Endodermal cell (in vitro differentiated cells): ENCODE measurements at regions not wholly inside any gene's neighbourhood (a gene's known extent, or its start where the extent isn't known, plus 50 kb on each side); places are given as distances from the start of the nearest gene placed in this dataset.

Experiments
- DNase-seq: peaks from one replicate; pipeline ENCODE4 v3.0.0-alpha.2; 2017
- H3K27ac ChIP-seq: 2 replicates; pipeline ENCODE4 v1.5.1; 2013; ENCODE audit warnings: mild to moderate bottlenecking, low read depth, low read length, moderate library complexity
- H3K27me3 ChIP-seq: 2 replicates; pipeline ENCODE4 v1.6.1; 2013; ENCODE audit warnings: mild to moderate bottlenecking, low read length, moderate library complexity; ENCODE audit not compliant: insufficient read depth, control insufficient read depth, poor library complexity, severe bottlenecking
- H3K36me3 ChIP-seq: 2 replicates; pipeline ENCODE4 v1.7.0; 2013; ENCODE audit warnings: mild to moderate bottlenecking, low read length, moderate library complexity; ENCODE audit not compliant: control insufficient read depth, insufficient read depth
- H3K4me1 ChIP-seq: one replicate; pipeline ENCODE4 v1.7.0; 2013; ENCODE audit warnings: low read length; ENCODE audit not compliant: control insufficient read depth, insufficient read depth
- H3K4me3 ChIP-seq: 2 replicates; pipeline ENCODE4 v1.5.1; 2013; ENCODE audit warnings: mild to moderate bottlenecking, low read length, moderate library complexity
- H3K9ac ChIP-seq: 2 replicates; pipeline ENCODE4 v1.6.1; 2013; ENCODE audit warnings: mild to moderate bottlenecking, low read length, moderate library complexity; ENCODE audit not compliant: poor library complexity, severe bottlenecking; ENCODE audit errors: extremely low read depth
- H3K9me3 ChIP-seq: 2 replicates; pipeline ENCODE4 v1.6.1; 2013; ENCODE audit warnings: mild to moderate bottlenecking, low read length, moderate library complexity; ENCODE audit not compliant: control insufficient read depth
- H3K27ac Mint-ChIP-seq: 2 replicates; pipeline ENCODE4 v1.8.0; 2020; ENCODE audit warnings: mixed read lengths
- H3K27me3 Mint-ChIP-seq: 2 replicates; pipeline ENCODE4 v1.8.0; 2021; ENCODE audit warnings: mild to moderate bottlenecking, mixed read lengths; ENCODE audit not compliant: insufficient read depth
- H3K36me3 Mint-ChIP-seq: 2 replicates; pipeline ENCODE4 v1.8.0; 2020; ENCODE audit warnings: low read depth, mixed read lengths
- H3K4me1 Mint-ChIP-seq: 2 replicates; pipeline ENCODE4 v1.8.0; 2020; ENCODE audit warnings: mixed read lengths
- H3K4me3 Mint-ChIP-seq: 2 replicates; pipeline ENCODE4 v1.8.0; 2020; ENCODE audit warnings: mild to moderate bottlenecking, moderate library complexity, mixed read lengths
- H3K9me3 Mint-ChIP-seq: 2 replicates; pipeline ENCODE4 v1.8.0; 2020; ENCODE audit warnings: mild to moderate bottlenecking, mixed read lengths
- WGBS, 2 experiments: methylation state at CpG; one replicate each; pipeline versions ENCODE4 v1.1.5 to v1.1.7; 2013; ENCODE audit warnings: missing lambda C conversion rate in 2 of 2, mixed read lengths in 1 of 2; ENCODE audit not compliant: insufficient coverage in 1 of 2, insufficient read length in 1 of 2; 5-methylcytosine and 5-hydroxymethylcytosine counted together
- TF ChIP-seq, protein P1 (sequence below): fragments of 200-600 bp; sonication (generic); conservative IDR thresholded peaks from 2 replicates; pipeline ENCODE4 v1.5.0; 2021; ENCODE audit warnings: antibody characterized with exemption, mild to moderate bottlenecking

DNA sequence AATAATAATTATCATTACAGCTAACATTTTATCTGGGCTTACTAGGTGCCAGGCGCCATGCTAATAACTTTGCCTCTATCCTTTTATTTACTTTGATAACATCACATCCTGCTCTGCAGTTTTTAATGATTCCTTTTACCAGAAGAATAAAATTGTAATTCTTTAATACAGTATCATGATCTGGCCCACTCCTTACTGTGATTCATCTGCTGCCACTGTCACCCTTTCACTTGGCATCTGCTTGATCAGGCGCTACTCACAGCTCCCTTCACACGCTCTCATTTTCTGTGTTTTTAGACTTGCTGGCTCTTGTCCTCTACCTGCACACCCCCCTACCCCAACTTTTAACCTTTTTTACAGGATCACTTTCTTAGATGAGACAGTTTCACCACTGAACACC, 167.5 kb downstream of the NTMT2 start:
- TF ChIP-seq, protein P1, sequence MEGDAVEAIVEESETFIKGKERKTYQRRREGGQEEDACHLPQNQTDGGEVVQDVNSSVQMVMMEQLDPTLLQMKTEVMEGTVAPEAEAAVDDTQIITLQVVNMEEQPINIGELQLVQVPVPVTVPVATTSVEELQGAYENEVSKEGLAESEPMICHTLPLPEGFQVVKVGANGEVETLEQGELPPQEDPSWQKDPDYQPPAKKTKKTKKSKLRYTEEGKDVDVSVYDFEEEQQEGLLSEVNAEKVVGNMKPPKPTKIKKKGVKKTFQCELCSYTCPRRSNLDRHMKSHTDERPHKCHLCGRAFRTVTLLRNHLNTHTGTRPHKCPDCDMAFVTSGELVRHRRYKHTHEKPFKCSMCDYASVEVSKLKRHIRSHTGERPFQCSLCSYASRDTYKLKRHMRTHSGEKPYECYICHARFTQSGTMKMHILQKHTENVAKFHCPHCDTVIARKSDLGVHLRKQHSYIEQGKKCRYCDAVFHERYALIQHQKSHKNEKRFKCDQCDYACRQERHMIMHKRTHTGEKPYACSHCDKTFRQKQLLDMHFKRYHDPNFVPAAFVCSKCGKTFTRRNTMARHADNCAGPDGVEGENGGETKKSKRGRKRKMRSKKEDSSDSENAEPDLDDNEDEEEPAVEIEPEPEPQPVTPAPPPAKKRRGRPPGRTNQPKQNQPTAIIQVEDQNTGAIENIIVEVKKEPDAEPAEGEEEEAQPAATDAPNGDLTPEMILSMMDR = no peak
- no peaks in the 10 kb centered on the region for H3K27me3 ChIP-seq
- no peaks in the 10 kb centered on the region for H3K36me3 Mint-ChIP-seq
- DNase-seq = no peak
- no peak overlapping the region for H3K27ac ChIP-seq
- no peaks in the 10 kb centered on the region for H3K36me3 ChIP-seq
- H3K4me3 Mint-ChIP-seq = no peak overlapping the region
- no peaks in the 10 kb centered on the region for H3K4me1 ChIP-seq
- H3K9me3 ChIP-seq = no peaks in the 10 kb centered on the region
- no peak overlapping the region for H3K27ac Mint-ChIP-seq
- no peak overlapping the region for H3K4me3 ChIP-seq
- no peaks in the 10 kb centered on the region for H3K9me3 Mint-ChIP-seq
- 96 to 97% methylated on average over 3 of the region's 3 CpGs for WGBS, 2 experiments
- peaks cover 2% of the 10 kb centered on the region for H3K4me1 Mint-ChIP-seq
- no peaks in the 10 kb centered on the region for H3K27me3 Mint-ChIP-seq
- no peak overlapping the region for H3K9ac ChIP-seq

DNA sequence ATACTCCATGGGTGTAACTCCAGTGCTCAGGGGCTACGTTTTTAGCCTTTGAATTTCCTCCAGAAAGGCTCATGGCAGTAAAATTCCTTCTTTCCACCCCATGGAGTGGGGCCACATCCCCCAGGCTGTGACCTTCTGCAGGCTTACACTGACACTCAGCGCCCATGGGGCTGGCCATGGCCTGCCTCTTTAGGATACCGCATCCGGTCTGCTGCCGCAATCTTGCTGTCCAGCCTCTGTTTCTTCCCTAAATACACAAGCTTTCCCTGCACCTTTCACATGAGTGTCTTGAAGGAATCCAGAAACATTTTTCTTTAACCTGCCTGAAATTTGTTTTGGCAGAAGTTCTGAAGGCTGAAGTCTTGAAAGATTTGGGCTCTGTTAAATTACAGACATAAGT, 170.5 kb downstream of the NTMT2 start:
- Histone ChIP-seq H3K36me3 (no peaks in the 10 kb centered on the region), H3K4me3 (no peak overlapping the region), H3K27me3 (no peaks in the 10 kb centered on the region), H3K9ac (no peak overlapping the region), H3K27ac (no peak overlapping the region), H3K4me1 (no peaks in the 10 kb centered on the region), H3K9me3 (no peaks in the 10 kb centered on the region)
- Mint-ChIP-seq H3K4me3 (no peak overlapping the region), H3K4me1 (peaks cover 2% of the 10 kb centered on the region), H3K27me3 (no peaks in the 10 kb centered on the region), H3K36me3 (no peaks in the 10 kb centered on the region), H3K9me3 (no peaks in the 10 kb centered on the region), H3K27ac (no peak overlapping the region)
- WGBS, 2 experiments = 92% methylated on average over 2 to 5 of the region's 5 CpGs
- TF ChIP-seq, protein P1 = no peak
- DNase-seq = no peak

DNA sequence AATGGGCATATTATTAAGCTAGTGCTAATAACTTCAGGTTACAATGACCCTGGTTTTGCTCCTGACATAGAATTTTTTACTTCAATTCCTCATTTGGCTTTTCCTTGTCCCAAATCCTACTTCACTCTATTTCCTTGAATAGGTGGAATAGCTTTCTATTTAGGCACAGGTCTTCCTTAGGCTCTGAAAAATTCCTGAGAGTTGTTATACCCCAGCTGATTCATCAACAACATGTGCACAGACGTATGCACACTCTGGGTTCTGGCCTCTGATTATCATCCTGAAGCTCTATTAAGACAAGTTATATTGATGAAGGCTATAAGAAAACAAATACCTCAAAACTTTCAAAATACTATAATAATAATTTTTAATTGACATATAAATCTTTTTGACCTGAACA, 172.4 kb downstream of the NTMT2 start:
- Histone ChIP-seq H3K9me3 (no peaks in the 10 kb centered on the region), H3K4me3 (no peak overlapping the region), H3K27ac (no peak overlapping the region), H3K9ac (no peak overlapping the region), H3K27me3 (no peaks in the 10 kb centered on the region), H3K4me1 (no peaks in the 10 kb centered on the region), H3K36me3 (no peaks in the 10 kb centered on the region)
- no peak for DNase-seq
- H3K27ac Mint-ChIP-seq = no peak overlapping the region
- H3K36me3 Mint-ChIP-seq = no peaks in the 10 kb centered on the region
- WGBS, 2 experiments = 83% methylated on average over 1 of the region's 1 CpG; no CpG with 5 or more reads in 1 of the 2 experiments
- TF ChIP-seq, protein P1 = no peak
- no peak overlapping the region for H3K4me3 Mint-ChIP-seq
- H3K4me1 Mint-ChIP-seq = peaks cover 2% of the 10 kb centered on the region
- no peaks in the 10 kb centered on the region for H3K27me3 Mint-ChIP-seq
- H3K9me3 Mint-ChIP-seq = no peaks in the 10 kb centered on the region
